K562 (cell line): ENCODE measurements at regions not wholly inside any gene's neighbourhood (a gene's known extent, or its start where the extent isn't known, plus 50 kb on each side); places are given as distances from the start of the nearest gene placed in this dataset.
A peak's percentile ranks its signal among the peaks of the same experiment; 100 is the strongest.

ENCODE experiments used
- CBFA2T3 ChIP-seq: fragments of 450-650 bp; IDR thresholded peaks from 2 replicates; pipeline ENCODE4 v1.6.1; 2017
- CBX3 ChIP-seq, 2 experiments: IDR thresholded peaks; 1 replicate in 1 of 2; 2 replicates in 1 of 2; pipeline ENCODE4 v1.6.1; 2012; ENCODE audit warnings: inconsistent platforms in 2 of 2, low read length in 2 of 2, borderline replicate concordance in 1 of 2, control low read depth in 1 of 2
- DPF2 ChIP-seq: fragments of 450-650 bp; IDR thresholded peaks from 2 replicates; pipeline ENCODE4 v1.6.1; 2016
- E2F3 ChIP-seq: fragments of 250-450 bp; sonication (Bioruptor Pico); IDR thresholded peaks from 2 replicates; pipeline ENCODE4 v1.4.0; 2020; ENCODE audit warnings: mild to moderate bottlenecking
- GABPB2 ChIP-seq: fragments of 250-450 bp; sonication (Bioruptor Pico); conservative IDR thresholded peaks from 2 replicates; pipeline ENCODE4 v1.5.1; 2021; ENCODE audit warnings: mild to moderate bottlenecking
- HINFP ChIP-seq: fragments of 450-650 bp; conservative IDR thresholded peaks from 2 replicates; pipeline ENCODE4 v1.6.1; 2016; ENCODE audit warnings: missing genetic modification characterization, low read depth, mild to moderate bottlenecking, control low read depth, missing compliant biosample characterization
- IRF1 ChIP-seq: sonication (generic); formaldehyde crosslinking; IDR thresholded peaks from 2 replicates; pipeline ENCODE4 v1.8.0; 2022; ENCODE audit warnings: missing genetic modification reagents, mild to moderate bottlenecking, borderline replicate concordance
- JUND ChIP-seq, 2 experiments: IDR thresholded peaks; 2 replicates in 1 of 2; 3 replicates in 1 of 2; pipeline ENCODE4 v1.6.1; 2011; ENCODE audit warnings: borderline replicate concordance in 2 of 2, low read depth in 2 of 2, low read length in 2 of 2, improper control_type of control experiment in 1 of 2, missing biosample characterization in 1 of 2, missing genetic modification characterization in 1 of 2, missing genetic modification reagents in 1 of 2
- MAFF ChIP-seq: IDR thresholded peaks from 2 replicates; pipeline ENCODE4 v1.6.1; 2012; ENCODE audit warnings: low read length, improper control_type of control experiment
- MAZ ChIP-seq, 2 experiments: fragments of 450-650 bp in 1 of 2; sonication (generic) in 1 of 2; formaldehyde crosslinking; IDR thresholded peaks in 1 of 2; conservative IDR thresholded peaks in 1 of 2; 2 replicates each; pipeline versions ENCODE4 v1.4.0 to v1.5.0; 2020; ENCODE audit warnings: mild to moderate bottlenecking in 1 of 2, missing genetic modification reagents in 1 of 2
- MCM3 ChIP-seq: fragments of 450-650 bp; IDR thresholded peaks from 2 replicates; pipeline ENCODE4 v1.6.1; 2016
- MTA3 ChIP-seq: fragments of 450-650 bp; formaldehyde crosslinking; IDR thresholded peaks from 2 replicates; pipeline ENCODE4 v1.6.1; 2017; ENCODE audit warnings: mild to moderate bottlenecking, borderline replicate concordance
- NFE2 ChIP-seq: IDR thresholded peaks from 2 replicates; pipeline ENCODE4 v1.6.1; 2014; ENCODE audit warnings: antibody characterized with exemption, low read depth
- NONO ChIP-seq, 2 experiments: fragments of 200-400 bp in 1 of 2; fragments of 450-650 bp in 1 of 2; formaldehyde crosslinking in 1 of 2; IDR thresholded peaks; 2 replicates each; pipeline ENCODE4 v1.6.1; 2017; ENCODE audit warnings: low read depth in 2 of 2, mild to moderate bottlenecking in 2 of 2, moderate library complexity in 2 of 2, low read length in 1 of 2
- POLR2H ChIP-seq: IDR thresholded peaks from 2 replicates; pipeline ENCODE4 v1.6.1; 2016; ENCODE audit warnings: missing genetic modification characterization, low read depth, mild to moderate bottlenecking, control low read depth, missing compliant biosample characterization, moderate library complexity
- RB1 ChIP-seq: fragments of 450-650 bp; IDR thresholded peaks from 2 replicates; pipeline ENCODE4 v1.6.1; 2017; ENCODE audit warnings: low read depth, mild to moderate bottlenecking
- RNF219 ChIP-seq: fragments of 250-450 bp; sonication (Bioruptor Pico); IDR thresholded peaks from 2 replicates; pipeline ENCODE4 v1.5.0; 2022; ENCODE audit warnings: mild to moderate bottlenecking
- SOX6 ChIP-seq: fragments of 450-650 bp; IDR thresholded peaks from 2 replicates; pipeline ENCODE4 v1.6.1; 2014; ENCODE audit warnings: mild to moderate bottlenecking
- ZFPM2 ChIP-seq: fragments of 250-450 bp; sonication (Bioruptor Pico); IDR thresholded peaks from 2 replicates; pipeline ENCODE4 v1.5.1; 2022; ENCODE audit warnings: mild to moderate bottlenecking
- ZNF507 ChIP-seq: conservative IDR thresholded peaks from 2 replicates; pipeline ENCODE4 v1.6.1; 2017; ENCODE audit warnings: missing genetic modification characterization, missing compliant biosample characterization

- TF ChIP-seq MAZ (CRISPR knock-in tag; conservative IDR thresholded peaks at IDR 0.05 in 1 of 2, IDR thresholded peaks at IDR 0.05 in 1 of 2) (0 out of 4 replicates have a peak, but pooled peaks of 1 of the 2 experiments have one; percentile 17), MCM3 (no peak), IRF1 (CRISPR knock-in tag) (no peak), ZFPM2 (no peak), MTA3 (0 out of 2 replicates have a peak, but pooled peaks have one; percentile 28), HINFP (tag) (0 out of 2 replicates have a peak, but pooled peaks have one; percentile 16), DPF2 (0 out of 2 replicates have a peak, but pooled peaks have one; percentile 5), RNF219 (CRISPR knock-in tag) (no peak), GABPB2 (CRISPR knock-in tag) (no peak), CBFA2T3 (peak; percentile 52), RB1 (0 out of 2 replicates have a peak, but pooled peaks have one; percentile 35), NONO (IDR thresholded peaks at IDR 0.05; ENCODE audit: low read depth in 2 of 2, low read length in 1 of 2) (no peak), JUND (IDR thresholded peaks at IDR 0.05; ENCODE audit: borderline replicate concordance, low read depth, low read length) (no peak), JUND (tag; IDR thresholded peaks at IDR 0.05; ENCODE audit: borderline replicate concordance, low read depth, low read length) (0 out of 3 replicates have a peak, but pooled peaks have one; percentile 13), MAFF (peak; percentile 11; the same call in 1 of the 2 replicates), CBX3 (IDR thresholded peaks at IDR 0.05; ENCODE audit: borderline replicate concordance in 1 of 2, low read length in 2 of 2) (no peak), ZNF507 (tag) (no peak), E2F3 (CRISPR knock-in tag) (no peak), NFE2 (peak; percentile 27), POLR2H (tag) (no peak), SOX6 (no peak)
Observed at GRCh38 chr1:95168761-95169351, 51.7 kb downstream of the TLCD4 start (continued).
